Astrocyte (in vitro differentiated cells and primary cell): ENCODE measurements at regions not wholly inside any gene's neighbourhood (a gene's known extent, or its start where the extent isn't known, plus 50 kb on each side); places are given as distances from the start of the nearest gene placed in this dataset.

Experiments used
- CTCF ChIP-seq: IDR thresholded peaks from 2 replicates; pipeline ENCODE4 v1.5.1; 2011; ENCODE audit warnings: low read depth, mild to moderate bottlenecking, inconsistent platforms, low read length, moderate library complexity; ENCODE audit not compliant: insufficient read depth
- EZH2 ChIP-seq: IDR thresholded peaks from 2 replicates; pipeline ENCODE4 v1.6.1; 2012; ENCODE audit warnings: mild to moderate bottlenecking, low read length, inconsistent platforms; ENCODE audit not compliant: insufficient read depth

- TF ChIP-seq CTCF = no peak
- TF ChIP-seq EZH2 = no peak
These were observed 55.8 kb upstream of the CPEB4 start for GRCh38 chr5:173832386-173832785.
